Type B pancreatic cell (in vitro differentiated cells): ENCODE measurements at regions not wholly inside any gene's neighbourhood (a gene's known extent, or its start where the extent isn't known, plus 50 kb on each side); places are given as distances from the start of the nearest gene placed in this dataset.

Experiments used
- DNase-seq: peaks from one replicate; pipeline ENCODE4 v3.0.0; 2021; ENCODE audit warnings: mixed read lengths; ENCODE audit not compliant: unreplicated experiment; ENCODE audit errors: extremely low spot score
- H3K27ac Mint-ChIP-seq: 2 replicates; pipeline ENCODE4 v1.8.0; 2021; ENCODE audit warnings: mild to moderate bottlenecking, mixed read lengths
- H3K27me3 Mint-ChIP-seq: 2 replicates; pipeline ENCODE4 v1.8.0; 2021; ENCODE audit warnings: mixed read lengths
- H3K36me3 Mint-ChIP-seq: 2 replicates; pipeline ENCODE4 v1.8.0; 2021; ENCODE audit warnings: mixed read lengths
- H3K4me1 Mint-ChIP-seq: one replicate; pipeline ENCODE4 v1.8.0; 2021; ENCODE audit warnings: mixed read lengths; ENCODE audit not compliant: unreplicated experiment
- H3K4me3 Mint-ChIP-seq: 2 replicates; pipeline ENCODE4 v1.8.0; 2021; ENCODE audit warnings: mild to moderate bottlenecking, mixed read lengths
- H3K9me3 Mint-ChIP-seq: 2 replicates; pipeline ENCODE4 v1.8.0; 2021; ENCODE audit warnings: mixed read lengths
- TF ChIP-seq, protein P1 (sequence below): fragments of 200-600 bp; sonication (generic); conservative IDR thresholded peaks from 2 replicates; pipeline ENCODE4 v1.5.0; 2021; ENCODE audit warnings: antibody characterized with exemption, mild to moderate bottlenecking

DNA sequence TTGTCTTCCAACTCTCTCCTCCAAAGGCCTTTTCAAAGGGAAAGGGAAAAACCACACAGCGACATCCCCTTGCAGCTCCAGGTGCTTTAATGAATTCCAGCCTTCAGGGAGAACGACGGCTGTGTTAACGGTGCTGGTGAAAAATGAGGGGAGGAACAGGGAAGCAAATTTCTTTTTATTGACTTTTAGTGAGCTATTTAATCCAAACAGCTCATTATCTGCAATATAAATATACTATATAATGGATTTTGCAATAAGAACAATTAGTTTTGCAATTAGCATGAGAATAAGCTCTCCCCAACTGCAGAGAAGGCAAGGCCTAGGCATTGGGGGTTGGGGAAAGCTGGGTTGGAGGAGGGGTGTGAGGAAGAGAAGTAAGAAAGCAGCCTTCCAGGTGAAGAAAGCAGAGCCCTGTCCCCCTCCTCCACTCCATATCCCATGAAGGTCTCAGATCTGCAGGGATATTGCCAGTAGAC is 159.0 kb upstream of the ZC3H12A start:
- no peak overlapping the region for H3K4me3 Mint-ChIP-seq
- H3K4me1 Mint-ChIP-seq = peaks cover 26% of the 10 kb centered on the region
- H3K27ac Mint-ChIP-seq = no peak overlapping the region
- no peak for DNase-seq
- no peaks in the 10 kb centered on the region for H3K36me3 Mint-ChIP-seq
- TF ChIP-seq, protein P1, sequence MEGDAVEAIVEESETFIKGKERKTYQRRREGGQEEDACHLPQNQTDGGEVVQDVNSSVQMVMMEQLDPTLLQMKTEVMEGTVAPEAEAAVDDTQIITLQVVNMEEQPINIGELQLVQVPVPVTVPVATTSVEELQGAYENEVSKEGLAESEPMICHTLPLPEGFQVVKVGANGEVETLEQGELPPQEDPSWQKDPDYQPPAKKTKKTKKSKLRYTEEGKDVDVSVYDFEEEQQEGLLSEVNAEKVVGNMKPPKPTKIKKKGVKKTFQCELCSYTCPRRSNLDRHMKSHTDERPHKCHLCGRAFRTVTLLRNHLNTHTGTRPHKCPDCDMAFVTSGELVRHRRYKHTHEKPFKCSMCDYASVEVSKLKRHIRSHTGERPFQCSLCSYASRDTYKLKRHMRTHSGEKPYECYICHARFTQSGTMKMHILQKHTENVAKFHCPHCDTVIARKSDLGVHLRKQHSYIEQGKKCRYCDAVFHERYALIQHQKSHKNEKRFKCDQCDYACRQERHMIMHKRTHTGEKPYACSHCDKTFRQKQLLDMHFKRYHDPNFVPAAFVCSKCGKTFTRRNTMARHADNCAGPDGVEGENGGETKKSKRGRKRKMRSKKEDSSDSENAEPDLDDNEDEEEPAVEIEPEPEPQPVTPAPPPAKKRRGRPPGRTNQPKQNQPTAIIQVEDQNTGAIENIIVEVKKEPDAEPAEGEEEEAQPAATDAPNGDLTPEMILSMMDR = no peak
- H3K27me3 Mint-ChIP-seq = peaks cover 83% of the 10 kb centered on the region
- no peaks in the 10 kb centered on the region for H3K9me3 Mint-ChIP-seq

DNA sequence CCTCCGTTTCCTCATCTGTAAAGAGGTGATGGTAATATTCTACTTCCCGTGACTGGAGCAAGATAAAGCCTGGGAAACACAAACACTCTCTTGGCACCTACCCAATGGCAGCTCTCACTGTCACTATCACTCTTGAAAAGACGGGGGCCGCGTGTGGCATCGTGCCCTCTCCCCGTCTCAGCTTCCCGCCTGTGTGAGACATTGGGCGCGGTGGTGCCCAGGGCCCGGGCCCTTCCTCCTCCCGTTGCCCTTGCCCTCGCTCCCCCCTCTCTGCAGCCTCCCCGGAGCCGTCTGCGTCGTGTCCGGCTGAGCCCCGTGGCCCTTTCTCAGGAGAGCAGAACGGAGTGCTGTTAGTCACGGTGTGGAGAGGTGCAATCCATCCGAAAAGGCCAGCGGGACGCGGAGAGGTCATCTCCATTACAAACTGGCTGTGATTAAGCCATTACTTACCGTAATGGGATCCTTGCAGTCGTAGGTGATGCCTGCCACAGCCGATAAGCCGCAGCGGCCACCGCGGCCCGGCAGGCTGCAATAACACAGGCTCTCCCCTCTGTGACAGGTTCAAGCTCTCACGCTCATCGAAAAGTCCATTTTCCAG is 156.4 kb upstream of the ZC3H12A start:
- DNase-seq = no peak
- no peak overlapping the region for H3K27ac Mint-ChIP-seq
- TF ChIP-seq, protein P1 = no peak

DNA sequence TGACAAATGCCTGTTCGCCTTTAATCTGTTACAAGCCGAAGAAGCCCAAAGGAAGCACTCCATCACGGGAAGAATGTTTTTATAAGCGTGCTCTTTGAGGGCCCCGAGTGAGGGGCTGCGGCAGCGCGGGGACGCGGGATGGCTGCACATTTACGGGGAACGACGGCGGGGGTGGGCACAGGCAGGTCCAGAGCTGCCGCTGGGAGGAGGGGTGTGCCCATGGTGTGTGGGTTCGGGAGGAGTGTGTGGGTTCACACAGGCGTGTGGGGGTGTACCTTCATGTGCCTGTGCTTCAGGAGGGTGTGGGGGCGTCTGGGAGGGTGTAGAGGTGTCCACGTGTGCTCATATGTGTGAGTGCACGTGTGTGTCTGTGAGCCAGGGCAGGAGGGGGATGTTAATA is 155.9 kb upstream of the ZC3H12A start:
- Mint-ChIP-seq H3K9me3 (no peaks in the 10 kb centered on the region), H3K36me3 (no peaks in the 10 kb centered on the region), H3K4me3 (peak overlapping the region; percentile 35), H3K27me3 (peaks cover 86% of the 10 kb centered on the region), H3K27ac (no peak overlapping the region), H3K4me1 (peaks cover 26% of the 10 kb centered on the region)
- TF ChIP-seq, protein P1 = no peak
- no peak for DNase-seq

More for the DNA sequence above, 156.4 kb upstream of the ZC3H12A start:
- Mint-ChIP-seq H3K9me3 (no peaks in the 10 kb centered on the region), H3K36me3 (no peaks in the 10 kb centered on the region), H3K27me3 (peaks cover 89% of the 10 kb centered on the region), H3K4me1 (peaks cover 26% of the 10 kb centered on the region), H3K4me3 (peak overlapping the region; percentile 35)

DNA sequence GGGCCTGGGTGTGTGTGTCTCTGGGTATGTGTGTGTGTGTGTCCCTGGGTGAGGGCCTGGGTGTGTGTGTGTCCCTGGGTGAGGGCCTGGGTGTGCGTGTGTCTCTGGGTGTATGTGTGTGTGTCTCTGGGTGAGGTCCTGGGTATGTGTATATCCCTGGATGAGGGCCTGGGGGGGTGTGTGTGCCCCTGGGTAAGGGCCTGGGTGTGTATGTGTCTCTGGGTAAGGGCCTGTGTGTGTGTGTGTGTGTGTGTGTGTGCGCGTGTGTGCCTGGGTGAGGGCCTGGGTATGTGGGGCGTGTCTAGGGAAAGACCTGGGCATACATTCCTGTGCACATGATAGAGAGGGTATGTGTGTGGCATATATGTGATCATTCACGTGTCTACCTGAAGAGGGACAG is 155.1 kb upstream of the ZC3H12A start:
- DNase-seq = no peak
- Mint-ChIP-seq H3K4me3 (no peak overlapping the region), H3K4me1 (peaks cover 26% of the 10 kb centered on the region), H3K36me3 (no peaks in the 10 kb centered on the region), H3K9me3 (no peaks in the 10 kb centered on the region), H3K27me3 (peaks cover 83% of the 10 kb centered on the region), H3K27ac (no peak overlapping the region)
- TF ChIP-seq, protein P1 = no peak

DNA sequence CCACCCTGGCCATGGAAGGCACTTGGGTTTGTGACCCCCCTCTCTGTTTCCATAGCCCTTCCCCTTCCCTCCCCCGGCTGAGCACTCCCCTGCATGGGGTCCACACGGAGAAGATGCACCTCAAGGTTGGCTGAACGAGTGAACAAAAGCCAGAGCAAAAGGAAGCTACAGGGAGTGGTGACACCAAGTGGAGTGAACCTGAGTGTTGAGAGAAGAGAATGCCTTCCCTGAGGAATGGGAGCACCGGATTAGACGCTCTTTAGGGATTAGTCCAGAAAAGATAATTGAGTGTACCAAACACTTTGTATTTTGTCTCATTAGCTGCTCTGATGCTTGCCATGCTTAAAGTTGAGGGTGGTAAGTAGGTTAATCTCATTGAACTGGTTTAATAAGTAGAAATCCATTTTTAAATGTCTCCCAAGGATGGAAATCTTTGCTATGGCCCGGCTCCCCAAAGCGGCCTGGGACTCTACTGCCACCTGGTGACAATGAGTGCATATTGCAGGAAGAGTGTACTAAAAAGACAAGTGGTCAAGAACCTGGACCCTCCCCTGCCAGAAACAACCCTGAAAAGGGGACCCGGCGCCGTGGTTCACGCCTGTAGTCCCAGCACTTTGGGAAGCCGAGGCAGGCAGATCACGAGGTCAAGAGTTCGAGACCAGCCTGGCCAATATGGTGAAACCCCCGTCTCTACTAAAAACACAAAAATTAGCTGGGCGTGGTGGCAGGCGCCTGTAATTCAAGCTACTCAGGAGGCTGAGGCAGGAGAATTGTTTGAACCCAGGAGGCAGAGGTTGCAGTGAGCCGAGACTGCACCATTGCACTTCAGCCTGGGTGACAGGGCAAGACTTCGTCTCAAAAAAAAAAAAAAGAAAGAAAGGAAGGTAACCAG is 150.6 kb upstream of the ZC3H12A start:
- no peaks in the 10 kb centered on the region for H3K36me3 Mint-ChIP-seq
- no peak overlapping the region for H3K4me3 Mint-ChIP-seq
- no peak for DNase-seq
- no peaks in the 10 kb centered on the region for H3K9me3 Mint-ChIP-seq
- peaks cover 4% of the 10 kb centered on the region for H3K4me1 Mint-ChIP-seq
- TF ChIP-seq, protein P1 = peak; percentile 84
- peaks cover 59% of the 10 kb centered on the region for H3K27me3 Mint-ChIP-seq
- no peak overlapping the region for H3K27ac Mint-ChIP-seq
